CD14-positive monocyte (primary cell): ENCODE measurements at regions not wholly inside any gene's neighbourhood (a gene's known extent, or its start where the extent isn't known, plus 50 kb on each side); places are given as distances from the start of the nearest gene placed in this dataset.

Experiments used
- DNase-seq, 3 donors: peaks; one replicate each; pipeline ENCODE4 v3.0.0-alpha.2; 2011 to 2022
- H2AFZ ChIP-seq: 2 replicates; pipeline ENCODE4 v1.6.0; 2012; ENCODE audit warnings: mild to moderate bottlenecking, low read depth, low read length, inconsistent platforms; ENCODE audit not compliant: insufficient read depth, poor library complexity, severe bottlenecking
- H3K27ac ChIP-seq, 2 donors: 1 replicate in 1 of 2; 2 replicates in 1 of 2; pipeline ENCODE4 v1.5.1; 2012 to 2013; ENCODE audit warnings: low read length in 2 of 2, control low read depth in 1 of 2, inconsistent platforms in 1 of 2, low read depth in 1 of 2, mild to moderate bottlenecking in 1 of 2
- H3K27me3 ChIP-seq, 2 donors: one replicate each; pipeline versions ENCODE4 v1.6.0 to v1.6.1; 2011 to 2013; ENCODE audit warnings: low read length in 2 of 2; ENCODE audit not compliant: control insufficient read depth in 2 of 2, insufficient read depth in 2 of 2
- H3K36me3 ChIP-seq, 2 donors: replicated peaks in 1 of 2; 1 replicate in 1 of 2; 2 replicates in 1 of 2; pipeline versions ENCODE4 v1.5.1 to v1.6.1; 2012 to 2013; ENCODE audit warnings: low read length in 2 of 2, control low read depth in 1 of 2, inconsistent platforms in 1 of 2, mild to moderate bottlenecking in 1 of 2; ENCODE audit not compliant: insufficient read depth in 2 of 2, control insufficient read depth in 1 of 2
- H3K4me1 ChIP-seq, 2 donors: 1 replicate in 1 of 2; 2 replicates in 1 of 2; pipeline versions ENCODE4 v1.5.1 to v1.6.1; 2012 to 2013; ENCODE audit warnings: low read length in 2 of 2, control low read depth in 1 of 2, inconsistent platforms in 1 of 2, mild to moderate bottlenecking in 1 of 2, moderate library complexity in 1 of 2; ENCODE audit not compliant: insufficient read depth in 2 of 2, control insufficient read depth in 1 of 2
- H3K4me2 ChIP-seq: replicated peaks from 2 replicates; pipeline ENCODE3; 2012; ENCODE audit warnings: low read length, moderate library complexity, mild to moderate bottlenecking; ENCODE audit not compliant: poor library complexity, severe bottlenecking; ENCODE audit errors: extremely low read depth
- H3K4me3 ChIP-seq, 3 experiments: fragments of 200-600 bp in 1 of 3; sonication (generic) in 1 of 3; replicated peaks in 1 of 3; 1 replicate in 2 of 3; 2 replicates in 1 of 3; pipeline ENCODE4 v1.5.1; 2011 to 2013; ENCODE audit warnings: low read length in 3 of 3, mild to moderate bottlenecking in 3 of 3, control low read depth in 2 of 3, low read depth in 2 of 3, inconsistent platforms in 1 of 3, moderate library complexity in 1 of 3
- H3K79me2 ChIP-seq: 2 replicates; pipeline ENCODE4 v1.6.0; 2012; ENCODE audit warnings: mild to moderate bottlenecking, control low read depth, inconsistent platforms, low read length, moderate library complexity; ENCODE audit not compliant: insufficient read depth
- H3K9ac ChIP-seq: 2 replicates; pipeline ENCODE4 v1.6.0; 2017; ENCODE audit warnings: low read length, mild to moderate bottlenecking; ENCODE audit not compliant: insufficient read depth, poor library complexity, severe bottlenecking
- H3K9me3 ChIP-seq, 2 donors: replicated peaks in 1 of 2; 1 replicate in 1 of 2; 2 replicates in 1 of 2; pipeline versions ENCODE4 v1.5.1 to v1.6.1; 2012 to 2013; ENCODE audit warnings: low read length in 2 of 2, control low read depth in 1 of 2; ENCODE audit not compliant: control insufficient read depth in 1 of 2, insufficient read depth in 1 of 2
- H4K20me1 ChIP-seq: 2 replicates; pipeline ENCODE4 v1.6.0; 2012; ENCODE audit warnings: mild to moderate bottlenecking, low read length, control low read depth, moderate library complexity; ENCODE audit not compliant: insufficient read depth
- H3K27ac Mint-ChIP-seq, 7 donors: one replicate each; pipeline ENCODE4 v1.8.0; 2020; ENCODE audit warnings: mild to moderate bottlenecking in 7 of 7, mixed read lengths in 7 of 7, moderate library complexity in 6 of 7, inconsistent platforms in 2 of 7
- H3K27me3 Mint-ChIP-seq, 3 donors: one replicate each; pipeline ENCODE4 v1.8.0; 2021 to 2022; ENCODE audit warnings: low read depth in 3 of 3, mild to moderate bottlenecking in 3 of 3, mixed read lengths in 3 of 3, moderate library complexity in 3 of 3, inconsistent platforms in 1 of 3
- H3K36me3 Mint-ChIP-seq, 2 donors: one replicate each; pipeline ENCODE4 v1.8.0; 2020; ENCODE audit warnings: mixed read lengths in 2 of 2, inconsistent platforms in 1 of 2, mild to moderate bottlenecking in 1 of 2
- H3K4me1 Mint-ChIP-seq: one replicate; pipeline ENCODE4 v1.8.0; 2020; ENCODE audit warnings: mild to moderate bottlenecking, mixed read lengths
- H3K4me3 Mint-ChIP-seq, 2 donors: one replicate each; pipeline ENCODE4 v1.8.0; 2020; ENCODE audit warnings: mild to moderate bottlenecking in 2 of 2, mixed read lengths in 2 of 2, moderate library complexity in 1 of 2
- H3K9me3 Mint-ChIP-seq, 7 donors: one replicate each; pipeline ENCODE4 v1.8.0; 2020 to 2022; ENCODE audit warnings: mixed read lengths in 7 of 7, mild to moderate bottlenecking in 6 of 7, moderate library complexity in 6 of 7, inconsistent platforms in 2 of 7
- WGBS: methylation state at CpG from one replicate; pipeline ENCODE4 v1.1.5; 2013; ENCODE audit warnings: missing lambda C conversion rate; ENCODE audit not compliant: insufficient coverage; 5-methylcytosine and 5-hydroxymethylcytosine counted together
- intact Hi-C, 2 donors: fragments of 100-400 bp; cut with micrococcal nuclease; formaldehyde crosslinking; loops; one replicate each; pipeline versions ENCODE4 v1.15.0 to v1.15.1; 2023
- TF ChIP-seq, protein P1 (sequence below): fragments of 200-600 bp; IDR thresholded peaks from one replicate; pipeline ENCODE4 v1.8.0; 2022; ENCODE audit warnings: antibody characterized with exemption, mild to moderate bottlenecking

DNA sequence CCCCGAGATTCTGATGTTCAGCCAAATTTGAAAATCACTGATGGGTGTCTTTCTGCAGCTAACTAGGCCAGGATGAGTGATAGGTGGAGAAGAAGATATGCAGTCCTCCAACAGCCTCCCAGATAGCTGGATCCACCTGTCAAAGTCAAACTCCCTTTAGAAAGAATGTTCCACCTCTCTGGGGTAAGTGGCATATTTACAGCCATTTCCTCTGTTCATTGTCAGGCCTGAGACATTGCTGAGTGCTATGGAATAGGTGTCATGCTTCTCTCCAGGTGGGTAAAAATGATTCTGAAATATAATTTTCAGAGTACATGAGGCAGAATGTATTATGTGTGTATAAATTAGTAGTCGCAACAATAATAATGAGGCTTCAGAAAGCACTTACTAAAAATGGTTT is 316.8 kb downstream of the TTLL7 start:
- DNase-seq = no peak
- intact Hi-C loops = no loop called here
- no CpG with 5 or more reads among the region's 2 CpGs for WGBS
- Histone ChIP-seq H3K4me1 (no peaks in the 10 kb centered on the region), H3K27ac (no peak overlapping the region), H4K20me1 (no peaks in the 10 kb centered on the region), H3K79me2 (no peaks in the 10 kb centered on the region), H3K9me3 (no peaks in the 10 kb centered on the region), H3K36me3 (no peaks in the 10 kb centered on the region), H3K4me2 (no peak overlapping the region), H3K27me3 (no peaks in the 10 kb centered on the region), H2AFZ (no peak overlapping the region), H3K4me3 (no peak overlapping the region), H3K9ac (no peak overlapping the region)
- H3K36me3 Mint-ChIP-seq = no peaks in the 10 kb centered on the region
- H3K4me3 Mint-ChIP-seq = no peak overlapping the region
- TF ChIP-seq, protein P1, sequence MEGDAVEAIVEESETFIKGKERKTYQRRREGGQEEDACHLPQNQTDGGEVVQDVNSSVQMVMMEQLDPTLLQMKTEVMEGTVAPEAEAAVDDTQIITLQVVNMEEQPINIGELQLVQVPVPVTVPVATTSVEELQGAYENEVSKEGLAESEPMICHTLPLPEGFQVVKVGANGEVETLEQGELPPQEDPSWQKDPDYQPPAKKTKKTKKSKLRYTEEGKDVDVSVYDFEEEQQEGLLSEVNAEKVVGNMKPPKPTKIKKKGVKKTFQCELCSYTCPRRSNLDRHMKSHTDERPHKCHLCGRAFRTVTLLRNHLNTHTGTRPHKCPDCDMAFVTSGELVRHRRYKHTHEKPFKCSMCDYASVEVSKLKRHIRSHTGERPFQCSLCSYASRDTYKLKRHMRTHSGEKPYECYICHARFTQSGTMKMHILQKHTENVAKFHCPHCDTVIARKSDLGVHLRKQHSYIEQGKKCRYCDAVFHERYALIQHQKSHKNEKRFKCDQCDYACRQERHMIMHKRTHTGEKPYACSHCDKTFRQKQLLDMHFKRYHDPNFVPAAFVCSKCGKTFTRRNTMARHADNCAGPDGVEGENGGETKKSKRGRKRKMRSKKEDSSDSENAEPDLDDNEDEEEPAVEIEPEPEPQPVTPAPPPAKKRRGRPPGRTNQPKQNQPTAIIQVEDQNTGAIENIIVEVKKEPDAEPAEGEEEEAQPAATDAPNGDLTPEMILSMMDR = no peak
- peaks cover 0 to 13% (median 2%) of the 10 kb centered on the region in 7 donors for H3K9me3 Mint-ChIP-seq
- no peak overlapping the region for H3K27ac Mint-ChIP-seq
- H3K27me3 Mint-ChIP-seq = peaks cover 0 to 6% (median 1%) of the 10 kb centered on the region in 3 donors
- no peaks in the 10 kb centered on the region for H3K4me1 Mint-ChIP-seq

DNA sequence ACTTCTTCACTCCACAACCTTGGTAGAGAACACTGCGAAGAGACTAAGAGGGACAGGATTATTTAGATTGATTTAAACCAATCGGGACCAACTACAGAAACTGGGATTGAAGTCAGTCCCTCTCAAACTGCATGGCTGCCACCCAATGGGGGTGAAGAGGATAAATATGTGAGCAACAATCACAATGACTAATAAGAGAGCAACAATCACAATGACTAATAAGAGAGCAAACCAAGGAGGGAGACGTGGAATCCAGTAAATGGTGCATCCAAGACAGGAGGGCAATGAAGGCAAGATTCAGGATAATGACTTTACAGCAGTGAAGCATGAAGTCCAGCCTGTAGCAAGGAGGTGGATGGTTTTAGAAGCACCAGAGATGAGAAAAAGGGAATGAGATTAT is 322.8 kb downstream of the TTLL7 start:
- no peaks in the 10 kb centered on the region for H3K4me1 Mint-ChIP-seq
- H3K27me3 Mint-ChIP-seq = peaks cover 0 to 2% (median 0%) of the 10 kb centered on the region in 3 donors
- TF ChIP-seq, protein P1 = no peak
- 100% methylated on average over 1 of the region's 3 CpGs for WGBS
- H3K4me3 Mint-ChIP-seq = no peak overlapping the region
- no peak for DNase-seq
- H3K9me3 Mint-ChIP-seq = peaks cover 0 to 8% (median 4%) of the 10 kb centered on the region in 7 donors
- Histone ChIP-seq H3K4me3 (no peak overlapping the region), H3K4me2 (no peak overlapping the region), H3K4me1 (no peaks in the 10 kb centered on the region), H3K9ac (no peak overlapping the region), H3K27ac (no peak overlapping the region), H2AFZ (no peak overlapping the region), H3K9me3 (no peaks in the 10 kb centered on the region), H3K36me3 (no peaks in the 10 kb centered on the region), H3K27me3 (no peaks in the 10 kb centered on the region), H4K20me1 (no peaks in the 10 kb centered on the region), H3K79me2 (no peaks in the 10 kb centered on the region)
- no peaks in the 10 kb centered on the region for H3K36me3 Mint-ChIP-seq
- intact Hi-C loops = no loop called here
- no peak overlapping the region for H3K27ac Mint-ChIP-seq
